H1 (cell line): ENCODE measurements at regions not wholly inside any gene's neighbourhood (a gene's known extent, or its start where the extent isn't known, plus 50 kb on each side); places are given as distances from the start of the nearest gene placed in this dataset.

Source experiments
- CREB1 ChIP-seq: IDR thresholded peaks from 2 replicates; pipeline ENCODE4 v1.6.1; 2012; ENCODE audit warnings: inconsistent platforms
- EGR1 ChIP-seq: IDR thresholded peaks from 2 replicates; pipeline ENCODE4 v1.6.1; 2011; ENCODE audit warnings: low read depth, low read length, borderline replicate concordance
- EP300 ChIP-seq, 2 experiments: IDR thresholded peaks; 1 replicate in 1 of 2; 2 replicates in 1 of 2; pipeline ENCODE4 v1.6.1; 2011 to 2012; ENCODE audit warnings: low read depth in 2 of 2, low read length in 2 of 2, mild to moderate bottlenecking in 2 of 2, borderline replicate concordance in 1 of 2, inconsistent platforms in 1 of 2, moderate library complexity in 1 of 2
- EZH2 ChIP-seq: fragments of 200-600 bp; sonication (generic); IDR thresholded peaks from 2 replicates; pipeline ENCODE4 v1.7.1; 2012; ENCODE audit warnings: low read depth, mild to moderate bottlenecking, moderate library complexity, low read length, inconsistent platforms; ENCODE audit not compliant: severe bottlenecking
- GTF2F1 ChIP-seq: IDR thresholded peaks from 2 replicates; pipeline ENCODE4 v1.6.1; 2012; ENCODE audit warnings: low read depth, low read length, improper control_type of control experiment, borderline replicate concordance
- SRF ChIP-seq: IDR thresholded peaks from 2 replicates; pipeline ENCODE4 v1.6.1; 2011; ENCODE audit warnings: mild to moderate bottlenecking, low read depth, low read length, moderate library complexity
- TCF12 ChIP-seq: IDR thresholded peaks from 2 replicates; pipeline ENCODE4 v1.6.1; 2011; ENCODE audit warnings: low read depth, mild to moderate bottlenecking, low read length
- YY1 ChIP-seq: IDR thresholded peaks from 2 replicates; pipeline ENCODE4 v1.6.1; 2011; ENCODE audit warnings: low read depth, mild to moderate bottlenecking, low read length
- TF ChIP-seq, protein P1 (sequence below): fragments of 300-600 bp; sonication (generic); IDR thresholded peaks from 2 replicates; pipeline ENCODE4 v1.7.1; 2012; ENCODE audit warnings: low read length, moderate library complexity, mild to moderate bottlenecking, inconsistent platforms; ENCODE audit not compliant: insufficient replicate concordance
- TF ChIP-seq, protein P2 (sequence below): IDR thresholded peaks from 2 replicates; pipeline ENCODE4 v1.6.1; 2011; ENCODE audit warnings: low read length, improper control_type of control experiment
- TF ChIP-seq, protein P3 (sequence below): IDR thresholded peaks from 2 replicates; pipeline ENCODE4 v1.6.1; 2012; ENCODE audit warnings: inconsistent platforms

DNA sequence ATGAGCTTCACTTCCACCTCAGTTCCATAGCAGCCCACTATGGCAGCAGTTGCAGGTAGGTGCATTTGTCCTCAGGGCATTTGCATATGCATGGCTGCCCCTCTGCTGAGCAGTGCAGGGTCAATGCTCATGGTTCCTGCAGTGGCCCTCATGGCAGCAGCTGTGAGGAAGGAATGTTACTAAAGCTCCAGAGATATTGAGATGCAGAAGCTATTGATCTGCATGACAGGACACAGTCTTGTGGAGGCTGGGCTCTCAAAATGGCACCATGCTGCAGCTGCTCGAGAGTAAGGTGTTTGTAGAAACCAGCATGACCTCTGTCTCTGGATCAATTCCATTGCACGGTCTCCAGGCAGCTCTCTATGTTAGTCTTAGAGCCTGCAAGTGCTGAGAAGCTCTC, 179.2 kb upstream of the PCDH18 start (continued):
- TF ChIP-seq, protein P1, sequence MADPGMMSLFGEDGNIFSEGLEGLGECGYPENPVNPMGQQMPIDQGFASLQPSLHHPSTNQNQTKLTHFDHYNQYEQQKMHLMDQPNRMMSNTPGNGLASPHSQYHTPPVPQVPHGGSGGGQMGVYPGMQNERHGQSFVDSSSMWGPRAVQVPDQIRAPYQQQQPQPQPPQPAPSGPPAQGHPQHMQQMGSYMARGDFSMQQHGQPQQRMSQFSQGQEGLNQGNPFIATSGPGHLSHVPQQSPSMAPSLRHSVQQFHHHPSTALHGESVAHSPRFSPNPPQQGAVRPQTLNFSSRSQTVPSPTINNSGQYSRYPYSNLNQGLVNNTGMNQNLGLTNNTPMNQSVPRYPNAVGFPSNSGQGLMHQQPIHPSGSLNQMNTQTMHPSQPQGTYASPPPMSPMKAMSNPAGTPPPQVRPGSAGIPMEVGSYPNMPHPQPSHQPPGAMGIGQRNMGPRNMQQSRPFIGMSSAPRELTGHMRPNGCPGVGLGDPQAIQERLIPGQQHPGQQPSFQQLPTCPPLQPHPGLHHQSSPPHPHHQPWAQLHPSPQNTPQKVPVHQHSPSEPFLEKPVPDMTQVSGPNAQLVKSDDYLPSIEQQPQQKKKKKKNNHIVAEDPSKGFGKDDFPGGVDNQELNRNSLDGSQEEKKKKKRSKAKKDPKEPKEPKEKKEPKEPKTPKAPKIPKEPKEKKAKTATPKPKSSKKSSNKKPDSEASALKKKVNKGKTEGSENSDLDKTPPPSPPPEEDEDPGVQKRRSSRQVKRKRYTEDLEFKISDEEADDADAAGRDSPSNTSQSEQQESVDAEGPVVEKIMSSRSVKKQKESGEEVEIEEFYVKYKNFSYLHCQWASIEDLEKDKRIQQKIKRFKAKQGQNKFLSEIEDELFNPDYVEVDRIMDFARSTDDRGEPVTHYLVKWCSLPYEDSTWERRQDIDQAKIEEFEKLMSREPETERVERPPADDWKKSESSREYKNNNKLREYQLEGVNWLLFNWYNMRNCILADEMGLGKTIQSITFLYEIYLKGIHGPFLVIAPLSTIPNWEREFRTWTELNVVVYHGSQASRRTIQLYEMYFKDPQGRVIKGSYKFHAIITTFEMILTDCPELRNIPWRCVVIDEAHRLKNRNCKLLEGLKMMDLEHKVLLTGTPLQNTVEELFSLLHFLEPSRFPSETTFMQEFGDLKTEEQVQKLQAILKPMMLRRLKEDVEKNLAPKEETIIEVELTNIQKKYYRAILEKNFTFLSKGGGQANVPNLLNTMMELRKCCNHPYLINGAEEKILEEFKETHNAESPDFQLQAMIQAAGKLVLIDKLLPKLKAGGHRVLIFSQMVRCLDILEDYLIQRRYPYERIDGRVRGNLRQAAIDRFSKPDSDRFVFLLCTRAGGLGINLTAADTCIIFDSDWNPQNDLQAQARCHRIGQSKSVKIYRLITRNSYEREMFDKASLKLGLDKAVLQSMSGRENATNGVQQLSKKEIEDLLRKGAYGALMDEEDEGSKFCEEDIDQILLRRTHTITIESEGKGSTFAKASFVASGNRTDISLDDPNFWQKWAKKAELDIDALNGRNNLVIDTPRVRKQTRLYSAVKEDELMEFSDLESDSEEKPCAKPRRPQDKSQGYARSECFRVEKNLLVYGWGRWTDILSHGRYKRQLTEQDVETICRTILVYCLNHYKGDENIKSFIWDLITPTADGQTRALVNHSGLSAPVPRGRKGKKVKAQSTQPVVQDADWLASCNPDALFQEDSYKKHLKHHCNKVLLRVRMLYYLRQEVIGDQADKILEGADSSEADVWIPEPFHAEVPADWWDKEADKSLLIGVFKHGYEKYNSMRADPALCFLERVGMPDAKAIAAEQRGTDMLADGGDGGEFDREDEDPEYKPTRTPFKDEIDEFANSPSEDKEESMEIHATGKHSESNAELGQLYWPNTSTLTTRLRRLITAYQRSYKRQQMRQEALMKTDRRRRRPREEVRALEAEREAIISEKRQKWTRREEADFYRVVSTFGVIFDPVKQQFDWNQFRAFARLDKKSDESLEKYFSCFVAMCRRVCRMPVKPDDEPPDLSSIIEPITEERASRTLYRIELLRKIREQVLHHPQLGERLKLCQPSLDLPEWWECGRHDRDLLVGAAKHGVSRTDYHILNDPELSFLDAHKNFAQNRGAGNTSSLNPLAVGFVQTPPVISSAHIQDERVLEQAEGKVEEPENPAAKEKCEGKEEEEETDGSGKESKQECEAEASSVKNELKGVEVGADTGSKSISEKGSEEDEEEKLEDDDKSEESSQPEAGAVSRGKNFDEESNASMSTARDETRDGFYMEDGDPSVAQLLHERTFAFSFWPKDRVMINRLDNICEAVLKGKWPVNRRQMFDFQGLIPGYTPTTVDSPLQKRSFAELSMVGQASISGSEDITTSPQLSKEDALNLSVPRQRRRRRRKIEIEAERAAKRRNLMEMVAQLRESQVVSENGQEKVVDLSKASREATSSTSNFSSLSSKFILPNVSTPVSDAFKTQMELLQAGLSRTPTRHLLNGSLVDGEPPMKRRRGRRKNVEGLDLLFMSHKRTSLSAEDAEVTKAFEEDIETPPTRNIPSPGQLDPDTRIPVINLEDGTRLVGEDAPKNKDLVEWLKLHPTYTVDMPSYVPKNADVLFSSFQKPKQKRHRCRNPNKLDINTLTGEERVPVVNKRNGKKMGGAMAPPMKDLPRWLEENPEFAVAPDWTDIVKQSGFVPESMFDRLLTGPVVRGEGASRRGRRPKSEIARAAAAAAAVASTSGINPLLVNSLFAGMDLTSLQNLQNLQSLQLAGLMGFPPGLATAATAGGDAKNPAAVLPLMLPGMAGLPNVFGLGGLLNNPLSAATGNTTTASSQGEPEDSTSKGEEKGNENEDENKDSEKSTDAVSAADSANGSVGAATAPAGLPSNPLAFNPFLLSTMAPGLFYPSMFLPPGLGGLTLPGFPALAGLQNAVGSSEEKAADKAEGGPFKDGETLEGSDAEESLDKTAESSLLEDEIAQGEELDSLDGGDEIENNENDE, result no peak
- TF ChIP-seq, protein P2, sequence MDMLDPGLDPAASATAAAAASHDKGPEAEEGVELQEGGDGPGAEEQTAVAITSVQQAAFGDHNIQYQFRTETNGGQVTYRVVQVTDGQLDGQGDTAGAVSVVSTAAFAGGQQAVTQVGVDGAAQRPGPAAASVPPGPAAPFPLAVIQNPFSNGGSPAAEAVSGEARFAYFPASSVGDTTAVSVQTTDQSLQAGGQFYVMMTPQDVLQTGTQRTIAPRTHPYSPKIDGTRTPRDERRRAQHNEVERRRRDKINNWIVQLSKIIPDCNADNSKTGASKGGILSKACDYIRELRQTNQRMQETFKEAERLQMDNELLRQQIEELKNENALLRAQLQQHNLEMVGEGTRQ, result no peak
- TF ChIP-seq YY1 (peak; percentile 61), EZH2 (no peak), SRF (no peak), GTF2F1 (no peak), CREB1 (no peak), TCF12 (0 out of 2 replicates have a peak, but pooled peaks have one; percentile 23), EGR1 (no peak), EP300 (IDR thresholded peaks at IDR 0.05; ENCODE audit: borderline replicate concordance in 1 of 2, low read depth in 2 of 2, low read length in 2 of 2) (peak in 1 of 2 experiments; percentile 5; a peak in 1 of 3 replicates)
- TF ChIP-seq, protein P3, sequence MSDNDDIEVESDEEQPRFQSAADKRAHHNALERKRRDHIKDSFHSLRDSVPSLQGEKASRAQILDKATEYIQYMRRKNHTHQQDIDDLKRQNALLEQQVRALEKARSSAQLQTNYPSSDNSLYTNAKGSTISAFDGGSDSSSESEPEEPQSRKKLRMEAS, result 0 out of 2 replicates have a peak, but pooled peaks have one; percentile 28
